Pancreas (tissue), 10 donors: ENCODE measurements at regions not wholly inside any gene's neighbourhood (a gene's known extent, or its start where the extent isn't known, plus 50 kb on each side); places are given as distances from the start of the nearest gene placed in this dataset.

Source experiments
- ATAC-seq, 4 donors: fragments of 200-7000 bp; cut with Tn5 transposase; one replicate each; pipeline versions ENCODE4 v1.8.0 to v1.9.1; 2020; ENCODE audit warnings: mild to moderate bottlenecking in 4 of 4, moderate library complexity in 4 of 4
- DNase-seq, 6 donors: peaks; one replicate each; pipeline ENCODE4 v3.0.0-alpha.2; 2020
- FAIRE-seq: peaks from 2 replicates; lab custom pipeline; 2012; peaks lifted over from hg19 to GRCh38; lab: Jason Lieb, UNC
- H3K27ac ChIP-seq, 4 donors: fragments of 200-600 bp; sonication (generic); 1 replicate in 3 of 4; 2 replicates in 1 of 4; pipeline versions ENCODE4 v1.5.0 to v1.8.0; 2020
- H3K27me3 ChIP-seq, 4 donors: fragments of 200-600 bp; one replicate each; pipeline ENCODE4 v1.8.0; 2021
- H3K36me3 ChIP-seq, 3 donors: fragments of 200-600 bp; sonication (generic) in 1 of 3; one replicate each; pipeline versions ENCODE4 v1.5.0 to v1.8.0; 2020 to 2021
- H3K4me1 ChIP-seq, 3 donors: fragments of 200-600 bp; one replicate each; pipeline ENCODE4 v1.8.0; 2021
- H3K4me3 ChIP-seq, 4 donors: fragments of 200-600 bp; sonication (generic) in 2 of 4; one replicate each; pipeline versions ENCODE4 v1.5.0 to v1.8.0; 2020 to 2021
- H3K9me3 ChIP-seq, 4 donors: fragments of 200-600 bp; one replicate each; pipeline ENCODE4 v1.8.0; 2021
- WGBS, 2 donors: extraction: QIAGEN DNeasy Blood & Tissue Kit; methylation state at CpG; one replicate each; pipeline ENCODE4 v1.1.7; 2013; 5-methylcytosine and 5-hydroxymethylcytosine counted together
- intact Hi-C, 3 donors: fragments of 100-400 bp; cut with DNase I; formaldehyde crosslinking; loops; one replicate each; pipeline versions ENCODE4 v1.11.1 to v1.14.2; 2022
- TF ChIP-seq, protein P1 (sequence below), 4 donors: fragments of 200-600 bp; sonication (generic) in 3 of 4; IDR thresholded peaks; one replicate each; pipeline versions ENCODE4 v1.5.0 to v1.8.0; 2021; ENCODE audit warnings: antibody characterized with exemption in 4 of 4
- donor health status: healthy with polysubstance abuse.
- donor health status: DM: no; HTN: no; CAD: no; lungs with moderate emphysema.
- donor health status: DM: no; HTN: no; CAD: no.
- donor health status: control.
- donor health status: control.
- donor health status: Bipolar disorder and iron deficiency.
- donor health status: DM: yes; HTN: yes; CAD: no.
- donor health status: DM: no; HTN: no; CAD: no.
- donor health status: DM: no; HTN: no; CAD: no.
- donor health status: DM: yes; HTN: yes; CAD: no.

DNA sequence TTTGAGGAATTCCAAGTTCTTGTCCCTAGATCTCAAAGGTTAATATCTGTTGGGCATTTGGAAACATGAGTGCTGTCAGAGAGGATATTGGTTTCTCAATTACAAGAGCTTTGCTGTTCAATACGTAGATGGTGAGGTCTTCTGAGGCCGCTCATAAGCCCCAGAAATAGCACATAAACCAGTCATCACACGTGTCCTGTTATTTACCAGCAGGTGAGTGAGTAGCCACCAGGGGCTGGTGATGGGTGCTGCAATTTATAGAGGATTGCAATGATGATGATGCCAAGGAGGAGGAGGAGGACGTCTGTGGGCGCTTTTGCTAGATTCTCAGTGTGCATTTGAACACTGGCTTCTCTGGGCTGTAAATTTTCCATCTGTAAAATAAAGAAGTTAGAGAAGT, 89.0 kb downstream of the SALL1 start:
- H3K4me1 ChIP-seq: no peaks in the 10 kb centered on the region
- no peak overlapping the region for H3K4me3 ChIP-seq
- 62 to 66% methylated on average over 5 of the region's 5 CpGs for WGBS, 2 donors
- no peak for ATAC-seq
- intact Hi-C loops: no loop called here
- TF ChIP-seq, protein P1, sequence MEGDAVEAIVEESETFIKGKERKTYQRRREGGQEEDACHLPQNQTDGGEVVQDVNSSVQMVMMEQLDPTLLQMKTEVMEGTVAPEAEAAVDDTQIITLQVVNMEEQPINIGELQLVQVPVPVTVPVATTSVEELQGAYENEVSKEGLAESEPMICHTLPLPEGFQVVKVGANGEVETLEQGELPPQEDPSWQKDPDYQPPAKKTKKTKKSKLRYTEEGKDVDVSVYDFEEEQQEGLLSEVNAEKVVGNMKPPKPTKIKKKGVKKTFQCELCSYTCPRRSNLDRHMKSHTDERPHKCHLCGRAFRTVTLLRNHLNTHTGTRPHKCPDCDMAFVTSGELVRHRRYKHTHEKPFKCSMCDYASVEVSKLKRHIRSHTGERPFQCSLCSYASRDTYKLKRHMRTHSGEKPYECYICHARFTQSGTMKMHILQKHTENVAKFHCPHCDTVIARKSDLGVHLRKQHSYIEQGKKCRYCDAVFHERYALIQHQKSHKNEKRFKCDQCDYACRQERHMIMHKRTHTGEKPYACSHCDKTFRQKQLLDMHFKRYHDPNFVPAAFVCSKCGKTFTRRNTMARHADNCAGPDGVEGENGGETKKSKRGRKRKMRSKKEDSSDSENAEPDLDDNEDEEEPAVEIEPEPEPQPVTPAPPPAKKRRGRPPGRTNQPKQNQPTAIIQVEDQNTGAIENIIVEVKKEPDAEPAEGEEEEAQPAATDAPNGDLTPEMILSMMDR (IDR thresholded peaks at IDR 0.05): no peak
- DNase-seq: no peak
- H3K27ac ChIP-seq: no peak overlapping the region
- H3K36me3 ChIP-seq: no peaks in the 10 kb centered on the region
- H3K27me3 ChIP-seq: no peaks in the 10 kb centered on the region
- FAIRE-seq: no peak
- no peaks in the 10 kb centered on the region for H3K9me3 ChIP-seq

DNA sequence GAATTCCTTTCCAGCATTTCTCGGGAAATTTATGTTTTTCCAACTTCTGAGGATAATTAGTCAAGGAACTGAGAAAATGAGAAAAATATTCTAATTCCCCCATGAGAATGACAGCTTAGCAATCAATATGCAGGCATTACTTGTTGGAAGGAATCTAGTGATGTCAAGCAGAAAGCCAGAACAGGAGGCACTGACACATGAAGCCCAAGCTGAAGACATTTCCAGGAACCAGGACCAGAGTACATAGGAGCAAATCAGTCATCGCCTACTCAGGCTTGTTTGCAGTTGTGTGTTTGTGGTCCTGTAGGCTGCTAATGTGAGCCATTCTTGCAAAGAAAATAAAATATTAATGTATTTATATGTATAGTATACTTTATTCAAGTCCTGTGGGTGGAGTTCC, 89.7 kb downstream of the SALL1 start:
- FAIRE-seq: no peak
- H3K9me3 ChIP-seq: no peaks in the 10 kb centered on the region
- no peak overlapping the region for H3K4me3 ChIP-seq
- ATAC-seq: no peak
- WGBS, 2 donors: 77 to 80% methylated on average over 2 of the region's 2 CpGs
- no peak overlapping the region for H3K27ac ChIP-seq
- DNase-seq: no peak
- no peaks in the 10 kb centered on the region for H3K4me1 ChIP-seq
- intact Hi-C loops: no loop called here
- H3K27me3 ChIP-seq: no peaks in the 10 kb centered on the region
- H3K36me3 ChIP-seq: no peaks in the 10 kb centered on the region
- TF ChIP-seq, protein P1 (IDR thresholded peaks at IDR 0.05): no peak

DNA sequence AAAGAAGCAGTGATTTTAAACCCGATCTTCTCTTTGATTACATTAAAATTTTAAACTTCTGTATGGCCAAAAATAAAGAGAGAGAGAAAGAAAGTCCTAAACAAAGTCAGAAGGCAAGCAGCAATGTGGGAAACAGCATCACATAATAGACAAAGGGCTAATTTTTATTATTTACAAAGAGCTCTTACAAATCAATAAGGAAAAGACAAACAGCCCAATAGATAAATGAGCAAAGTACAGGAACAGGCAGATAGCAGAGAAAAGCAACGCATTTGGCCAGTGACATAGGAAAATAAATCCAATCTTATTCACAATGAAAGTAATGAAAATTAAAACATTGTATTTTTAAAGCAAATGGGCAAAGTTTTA, 93.1 kb downstream of the SALL1 start:
- Histone ChIP-seq H3K27me3 (no peaks in the 10 kb centered on the region), H3K4me1 (no peaks in the 10 kb centered on the region), H3K36me3 (no peaks in the 10 kb centered on the region), H3K4me3 (no peak overlapping the region), H3K27ac (no peak overlapping the region), H3K9me3 (no peaks in the 10 kb centered on the region)
- no peak for DNase-seq
- TF ChIP-seq, protein P1 (IDR thresholded peaks at IDR 0.05): no peak
- ATAC-seq: no peak
- WGBS, 2 donors: 23 to 28% methylated on average over 2 of the region's 2 CpGs
- intact Hi-C loops: no loop called here
- FAIRE-seq: no peak

DNA sequence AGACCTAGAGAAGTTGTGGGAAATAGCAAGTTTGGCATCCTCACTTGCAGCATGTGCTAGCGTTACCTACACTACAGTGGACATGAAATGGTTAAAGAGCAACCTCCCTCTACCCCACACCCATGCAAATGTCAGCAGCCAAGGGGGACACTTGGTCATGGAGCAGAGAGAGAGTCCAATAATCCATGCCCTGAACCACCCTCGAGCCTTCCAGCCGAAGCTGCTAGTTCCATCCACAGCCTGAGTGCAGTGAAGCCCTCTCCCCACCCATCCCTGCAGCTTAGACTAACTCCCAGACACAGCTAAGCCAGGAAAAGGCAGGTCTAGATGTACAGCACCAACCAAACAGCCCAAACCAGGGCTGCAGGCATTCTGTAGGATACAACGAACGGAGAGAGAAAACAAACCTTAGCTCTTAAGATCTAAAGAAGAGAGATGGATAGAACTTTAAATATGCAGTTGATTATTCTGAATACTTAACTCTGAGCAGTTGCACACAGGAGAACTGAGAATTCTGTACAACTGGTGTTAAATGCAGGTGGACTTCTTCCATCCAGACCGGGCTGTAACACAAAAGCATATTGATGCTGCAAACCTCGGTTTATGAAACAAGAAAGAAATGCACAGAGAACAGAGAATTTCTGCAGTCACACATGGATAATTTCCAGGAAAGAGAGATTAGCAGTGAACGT, 93.8 kb downstream of the SALL1 start:
- ATAC-seq: no peak
- no peak overlapping the region for H3K4me3 ChIP-seq
- H3K4me1 ChIP-seq: no peaks in the 10 kb centered on the region
- H3K9me3 ChIP-seq: no peaks in the 10 kb centered on the region
- no peak for FAIRE-seq
- H3K27ac ChIP-seq: no peak overlapping the region
- TF ChIP-seq, protein P1 (IDR thresholded peaks at IDR 0.05): no peak
- 37 to 41% methylated on average over 8 of the region's 8 CpGs for WGBS, 2 donors
- H3K27me3 ChIP-seq: no peaks in the 10 kb centered on the region
- intact Hi-C loops: no loop called here
- DNase-seq: no peak
- H3K36me3 ChIP-seq: no peaks in the 10 kb centered on the region

DNA sequence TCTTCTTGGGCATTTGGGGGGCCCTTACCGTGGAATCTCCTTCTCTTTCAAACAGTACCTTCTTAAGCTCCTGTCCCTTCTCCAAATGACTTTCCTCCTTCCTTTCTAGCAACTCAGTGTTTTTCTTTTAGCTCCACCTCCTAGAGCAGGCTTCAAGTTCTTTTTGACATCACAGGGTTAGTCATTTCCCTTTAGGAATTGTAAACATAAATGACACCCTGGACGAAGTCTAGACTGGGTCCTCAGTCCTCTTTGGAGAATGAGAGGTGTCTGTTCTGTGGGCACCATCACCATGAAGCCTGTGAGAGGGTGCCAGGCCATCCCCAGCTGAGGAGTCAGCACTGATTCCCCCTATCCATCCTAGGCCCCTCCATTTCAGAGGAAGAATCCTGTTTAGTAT, 94.7 kb downstream of the SALL1 start:
- DNase-seq: no peak

More for the DNA sequence above, 94.7 kb downstream of the SALL1 start:
- H3K9me3 ChIP-seq: no peaks in the 10 kb centered on the region
- no peak overlapping the region for H3K4me3 ChIP-seq
- no peaks in the 10 kb centered on the region for H3K36me3 ChIP-seq
- no peak overlapping the region for H3K27ac ChIP-seq
- 56 to 70% methylated on average over 2 of the region's 2 CpGs for WGBS, 2 donors
- FAIRE-seq: no peak
- no peaks in the 10 kb centered on the region for H3K4me1 ChIP-seq
- intact Hi-C loops: no loop called here
- H3K27me3 ChIP-seq: no peaks in the 10 kb centered on the region
- TF ChIP-seq, protein P1 (IDR thresholded peaks at IDR 0.05): no peak
- ATAC-seq: no peak
